HUES48 (cell line): ENCODE measurements at regions not wholly inside any gene's neighbourhood (a gene's known extent, or its start where the extent isn't known, plus 50 kb on each side); places are given as distances from the start of the nearest gene placed in this dataset.

Experiments used
- H3K27ac ChIP-seq: one replicate; pipeline ENCODE4 v1.7.0; 2013; ENCODE audit warnings: low read depth, low read length, inconsistent platforms
- H3K27me3 ChIP-seq: 2 replicates; pipeline ENCODE4 v1.6.1; 2013; ENCODE audit warnings: mild to moderate bottlenecking, low read length; ENCODE audit not compliant: control insufficient read depth, insufficient read depth
- H3K36me3 ChIP-seq: 2 replicates; pipeline ENCODE4 v1.6.1; 2013; ENCODE audit warnings: low read length; ENCODE audit not compliant: control insufficient read depth, insufficient read depth
- H3K4me1 ChIP-seq: 2 replicates; pipeline ENCODE4 v1.6.1; 2013; ENCODE audit warnings: mild to moderate bottlenecking, low read length; ENCODE audit not compliant: control insufficient read depth, insufficient read depth
- H3K4me3 ChIP-seq: 2 replicates; pipeline ENCODE4 v1.5.1; 2013; ENCODE audit warnings: mild to moderate bottlenecking, low read depth, low read length
- H3K9ac ChIP-seq: 2 replicates; pipeline ENCODE4 v1.6.1; 2013; ENCODE audit warnings: mild to moderate bottlenecking, low read depth, low read length, moderate library complexity
- H3K9me3 ChIP-seq: 2 replicates; pipeline ENCODE4 v1.6.1; 2013; ENCODE audit warnings: low read length; ENCODE audit not compliant: control insufficient read depth, insufficient read depth

DNA sequence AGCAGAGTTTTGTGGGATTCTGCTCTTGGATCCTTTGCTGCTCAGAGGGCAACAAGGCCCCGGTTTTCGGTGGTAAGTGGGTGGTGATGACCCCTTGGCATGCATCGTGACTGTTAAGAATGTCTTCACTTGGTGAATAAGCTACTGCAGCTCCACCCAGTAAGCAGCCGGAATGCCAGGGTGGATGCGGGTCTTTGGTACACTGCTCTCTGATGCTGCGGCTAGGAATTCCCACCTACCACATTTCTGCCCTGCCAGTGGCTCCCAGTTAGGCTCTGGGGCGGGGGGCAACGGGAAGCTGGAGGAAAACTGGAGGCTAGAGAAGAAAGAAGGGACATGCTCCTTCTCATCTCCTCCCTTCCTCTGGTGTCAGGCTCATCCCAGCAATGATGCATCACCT is 180.4 kb upstream of the GALNT2 start:
- no peak overlapping the region for H3K27ac ChIP-seq
- H3K4me1 ChIP-seq = 0 out of 2 replicates have a peak, but pooled peaks cover 3% of the 10 kb centered on the region
- no peaks in the 10 kb centered on the region for H3K36me3 ChIP-seq
- H3K4me3 ChIP-seq = no peak overlapping the region
- no peaks in the 10 kb centered on the region for H3K27me3 ChIP-seq
- H3K9me3 ChIP-seq = no peaks in the 10 kb centered on the region
- no peak overlapping the region for H3K9ac ChIP-seq

DNA sequence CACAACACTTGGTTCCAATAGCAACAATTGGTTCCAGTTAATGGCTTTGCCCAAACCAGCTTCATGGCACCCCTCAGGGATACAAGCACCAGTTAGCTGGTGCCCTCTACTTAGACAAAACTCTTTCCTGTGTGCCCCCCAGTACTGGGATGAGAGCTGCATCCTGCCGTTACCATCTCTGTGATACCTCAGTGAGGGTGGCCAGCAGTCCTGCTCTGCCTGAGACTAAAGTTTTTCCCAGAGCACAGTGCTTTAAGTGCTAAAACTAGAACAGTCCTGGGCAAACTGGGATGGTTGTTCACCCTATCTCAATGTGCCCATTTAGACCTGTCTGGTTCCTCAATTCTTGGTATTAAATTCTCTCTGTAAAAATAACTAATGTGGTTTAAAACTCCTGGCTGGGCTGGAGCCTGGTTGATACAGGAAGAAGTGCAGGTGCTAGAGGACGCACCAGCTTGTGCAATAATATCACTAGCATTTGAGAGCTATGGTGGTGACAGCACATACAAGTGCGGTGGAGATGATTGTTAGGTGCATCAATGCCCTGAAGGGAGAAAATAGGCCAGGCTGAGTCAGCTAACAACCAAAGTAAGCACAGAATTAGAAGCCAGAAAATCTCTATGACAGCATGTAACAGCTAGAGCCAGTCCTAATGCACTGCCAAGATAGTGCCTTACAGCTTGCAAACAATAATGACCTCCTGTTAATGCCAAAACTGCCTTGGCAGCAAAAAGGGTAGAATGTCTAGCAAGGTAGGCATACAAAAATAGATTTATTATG is 179.8 kb upstream of the GALNT2 start:
- no peak overlapping the region for H3K27ac ChIP-seq
- no peaks in the 10 kb centered on the region for H3K9me3 ChIP-seq
- H3K27me3 ChIP-seq = no peaks in the 10 kb centered on the region
- no peak overlapping the region for H3K4me3 ChIP-seq
- no peak overlapping the region for H3K9ac ChIP-seq
- 0 out of 2 replicates have a peak, but pooled peaks cover 3% of the 10 kb centered on the region for H3K4me1 ChIP-seq
- no peaks in the 10 kb centered on the region for H3K36me3 ChIP-seq

DNA sequence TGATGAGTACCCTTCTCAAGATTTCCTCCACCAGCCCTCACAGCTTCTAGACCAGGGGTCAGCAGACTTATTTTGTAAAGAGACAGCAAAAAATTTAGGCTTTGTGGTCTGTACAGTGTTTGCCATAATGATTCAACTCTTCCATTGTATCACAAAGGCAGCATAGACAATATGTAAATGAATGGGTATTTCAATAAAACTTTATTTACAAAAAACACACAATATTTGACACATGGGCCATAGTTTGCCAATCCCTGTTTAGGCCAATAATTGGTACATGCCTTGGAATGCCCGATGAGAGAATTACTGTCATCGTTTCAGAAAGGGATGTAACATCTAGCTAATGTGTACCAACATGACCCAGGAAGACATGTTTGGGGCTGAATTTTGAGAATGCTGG is 178.9 kb upstream of the GALNT2 start:
- no peaks in the 10 kb centered on the region for H3K27me3 ChIP-seq

DNA sequence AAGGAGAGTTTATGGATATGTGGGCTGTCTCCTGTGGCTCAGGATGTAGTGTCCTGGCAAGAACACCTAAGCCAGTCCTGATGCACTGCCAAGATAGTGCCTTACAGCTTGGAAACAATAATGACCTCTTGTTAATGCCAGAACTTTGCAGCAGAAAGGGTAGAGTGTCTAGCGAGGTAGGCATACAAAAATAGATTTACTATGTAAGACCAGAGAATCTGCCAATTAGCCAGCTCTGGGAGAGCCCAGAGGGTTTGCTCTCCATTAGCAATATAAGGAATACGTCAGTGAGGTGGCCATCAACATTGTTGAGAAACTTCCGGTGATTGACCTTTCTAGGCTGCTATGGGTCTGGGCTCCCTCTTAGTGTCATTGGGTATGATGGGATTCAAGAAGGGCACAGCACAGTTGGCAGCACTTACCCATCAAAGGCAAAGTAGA is 178.5 kb upstream of the GALNT2 start:
- H3K9me3 ChIP-seq = no peaks in the 10 kb centered on the region
- no peak overlapping the region for H3K9ac ChIP-seq
- no peak overlapping the region for H3K4me3 ChIP-seq
- no peaks in the 10 kb centered on the region for H3K4me1 ChIP-seq
- H3K36me3 ChIP-seq = no peaks in the 10 kb centered on the region
- no peak overlapping the region for H3K27ac ChIP-seq
- no peaks in the 10 kb centered on the region for H3K27me3 ChIP-seq

More for the DNA sequence above, 178.9 kb upstream of the GALNT2 start:
- H3K9me3 ChIP-seq = no peaks in the 10 kb centered on the region
- no peak overlapping the region for H3K4me3 ChIP-seq
- H3K9ac ChIP-seq = no peak overlapping the region
- H3K4me1 ChIP-seq = 0 out of 2 replicates have a peak, but pooled peaks cover 2% of the 10 kb centered on the region
- H3K27ac ChIP-seq = no peak overlapping the region
- no peaks in the 10 kb centered on the region for H3K36me3 ChIP-seq

DNA sequence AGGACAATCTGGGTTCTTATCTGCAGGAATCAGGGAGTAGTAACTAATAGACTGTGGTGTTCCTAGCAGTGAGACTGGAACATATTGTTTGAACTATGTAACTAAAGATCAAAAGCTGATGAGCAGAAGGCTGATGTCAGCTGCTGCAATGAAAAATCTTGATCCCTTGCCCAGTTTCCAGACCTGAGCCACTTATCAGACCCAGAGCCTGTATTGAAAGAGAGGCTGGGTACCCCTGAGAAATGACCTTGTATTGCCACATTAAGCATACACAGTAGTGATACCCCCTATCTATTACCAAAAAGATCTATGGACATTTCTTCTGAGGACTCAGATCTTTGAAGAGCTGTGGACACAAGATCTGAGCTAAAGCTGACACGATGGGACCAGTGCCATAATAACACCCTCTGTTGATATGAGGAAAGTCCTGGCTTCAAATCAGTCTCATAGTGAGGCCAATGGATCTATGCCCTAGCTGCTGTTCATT is 178.0 kb upstream of the GALNT2 start:
- Histone ChIP-seq H3K4me3 (no peak overlapping the region), H3K9ac (no peak overlapping the region), H3K27ac (no peak overlapping the region), H3K4me1 (no peaks in the 10 kb centered on the region), H3K9me3 (no peaks in the 10 kb centered on the region), H3K36me3 (no peaks in the 10 kb centered on the region), H3K27me3 (no peaks in the 10 kb centered on the region)

DNA sequence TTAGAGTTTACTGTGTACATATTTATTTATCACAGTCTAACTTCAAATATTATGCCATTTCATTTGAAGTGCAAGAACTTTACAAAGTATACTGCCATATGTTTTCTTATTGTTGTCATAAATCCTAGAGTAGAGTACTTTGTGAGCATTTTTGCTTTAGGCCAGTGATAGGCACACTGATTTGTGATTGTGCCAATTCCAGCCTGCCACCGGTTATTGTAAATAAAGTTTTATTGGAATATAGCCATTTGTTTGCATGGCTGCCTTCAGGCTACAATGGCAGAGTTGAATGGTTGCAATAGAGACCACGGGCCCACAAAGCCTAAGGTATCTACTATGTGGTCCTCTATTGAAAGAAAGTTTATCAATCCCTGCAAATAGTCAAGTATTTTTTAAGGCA is 175.8 kb upstream of the GALNT2 start:
- Histone ChIP-seq H3K4me3 (no peak overlapping the region), H3K27ac (no peak overlapping the region), H3K9me3 (no peaks in the 10 kb centered on the region), H3K9ac (no peak overlapping the region), H3K4me1 (no peaks in the 10 kb centered on the region), H3K27me3 (no peaks in the 10 kb centered on the region), H3K36me3 (no peaks in the 10 kb centered on the region)

DNA sequence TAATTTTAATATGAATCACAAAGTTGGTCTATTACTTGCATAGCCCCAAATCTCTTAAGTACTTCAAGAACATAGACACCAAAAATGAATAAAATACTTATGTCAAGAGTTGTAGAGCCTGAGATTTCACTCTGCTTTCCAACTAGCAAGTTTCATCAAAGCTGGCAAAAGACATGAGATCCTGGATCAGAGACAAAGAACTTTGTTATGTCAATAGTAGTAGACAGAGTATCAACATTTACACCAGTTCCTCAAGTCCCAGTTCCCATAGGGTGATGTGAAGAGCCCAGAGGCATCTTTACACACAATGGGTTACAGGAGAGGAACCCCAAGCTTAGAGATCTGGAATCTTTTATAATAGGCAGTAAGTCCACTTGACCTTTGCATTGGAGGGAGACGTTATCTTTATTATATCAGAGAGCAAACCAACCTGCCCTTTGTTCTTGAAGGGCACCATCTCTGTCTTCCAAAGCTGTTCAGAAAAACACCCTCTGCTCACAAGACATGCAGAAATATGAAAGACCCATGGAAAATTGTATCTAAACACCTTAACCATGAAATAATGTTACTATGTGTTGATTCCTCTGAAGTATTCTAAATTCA is 174.4 kb upstream of the GALNT2 start:
- H3K4me3 ChIP-seq = no peak overlapping the region
- H3K27me3 ChIP-seq = no peaks in the 10 kb centered on the region
- no peaks in the 10 kb centered on the region for H3K9me3 ChIP-seq
- H3K9ac ChIP-seq = no peak overlapping the region
- H3K4me1 ChIP-seq = no peaks in the 10 kb centered on the region
- H3K27ac ChIP-seq = no peak overlapping the region
- H3K36me3 ChIP-seq = no peaks in the 10 kb centered on the region

DNA sequence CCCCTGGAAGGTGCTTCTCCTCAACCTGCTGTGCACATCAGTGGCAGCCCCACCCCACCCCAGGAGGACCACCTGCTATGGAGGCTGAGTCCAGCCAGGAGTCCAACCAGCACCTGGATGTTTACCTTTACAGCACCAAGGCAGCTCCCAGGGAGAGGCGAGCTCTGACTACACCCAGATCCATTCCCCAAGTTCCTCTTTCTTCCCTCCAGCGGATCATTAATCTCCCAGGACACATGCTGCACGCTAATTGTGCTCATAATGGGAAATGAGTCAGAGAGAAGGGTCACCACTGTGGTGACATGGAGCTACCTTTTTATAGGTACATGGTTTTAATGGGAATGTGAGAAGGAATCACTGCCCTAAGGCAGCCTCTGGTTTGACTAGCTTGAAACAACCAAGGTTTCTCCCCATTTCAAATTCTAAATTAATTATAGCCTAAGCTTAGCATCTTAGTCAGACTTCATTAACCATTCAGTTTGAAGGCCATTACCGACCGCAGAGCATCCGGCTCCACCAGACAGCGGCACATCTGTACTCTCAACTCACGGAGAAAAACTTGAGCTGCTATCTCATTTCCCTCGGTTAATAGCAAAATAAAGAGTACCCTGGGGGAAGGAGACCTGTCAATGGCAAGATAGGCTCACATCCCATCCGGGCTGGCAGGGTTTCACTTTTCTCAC is 173.1 kb upstream of the GALNT2 start:
- H3K4me1 ChIP-seq = no peaks in the 10 kb centered on the region
- H3K4me3 ChIP-seq = no peak overlapping the region

DNA sequence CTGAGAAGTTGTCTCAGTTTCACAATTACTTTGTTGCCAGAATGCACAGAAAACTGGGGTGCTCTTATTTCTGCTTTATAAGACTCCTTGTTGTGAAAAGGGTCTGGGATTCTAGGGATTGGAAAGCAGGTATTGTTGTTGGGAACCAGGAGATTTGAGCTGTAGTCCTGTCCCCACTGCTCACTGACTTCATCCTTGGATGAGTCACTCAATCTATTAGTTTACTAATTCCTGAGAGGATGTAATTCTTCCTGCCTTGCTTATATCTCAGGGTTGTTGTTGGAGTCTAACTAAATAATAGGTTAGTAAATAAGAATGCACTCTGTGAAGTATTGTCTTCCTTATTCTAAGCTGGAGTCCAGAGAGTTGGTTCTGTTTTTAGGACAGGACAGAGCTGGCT is 172.5 kb upstream of the GALNT2 start:
- no peaks in the 10 kb centered on the region for H3K27me3 ChIP-seq
- no peak overlapping the region for H3K9ac ChIP-seq
- H3K36me3 ChIP-seq = no peaks in the 10 kb centered on the region
- no peaks in the 10 kb centered on the region for H3K4me1 ChIP-seq
- H3K27ac ChIP-seq = no peak overlapping the region
- H3K4me3 ChIP-seq = no peak overlapping the region
- no peaks in the 10 kb centered on the region for H3K9me3 ChIP-seq

More for the DNA sequence above, 173.1 kb upstream of the GALNT2 start:
- no peaks in the 10 kb centered on the region for H3K27me3 ChIP-seq
- H3K27ac ChIP-seq = no peak overlapping the region
- H3K36me3 ChIP-seq = no peaks in the 10 kb centered on the region
- no peaks in the 10 kb centered on the region for H3K9me3 ChIP-seq
- H3K9ac ChIP-seq = no peak overlapping the region

DNA sequence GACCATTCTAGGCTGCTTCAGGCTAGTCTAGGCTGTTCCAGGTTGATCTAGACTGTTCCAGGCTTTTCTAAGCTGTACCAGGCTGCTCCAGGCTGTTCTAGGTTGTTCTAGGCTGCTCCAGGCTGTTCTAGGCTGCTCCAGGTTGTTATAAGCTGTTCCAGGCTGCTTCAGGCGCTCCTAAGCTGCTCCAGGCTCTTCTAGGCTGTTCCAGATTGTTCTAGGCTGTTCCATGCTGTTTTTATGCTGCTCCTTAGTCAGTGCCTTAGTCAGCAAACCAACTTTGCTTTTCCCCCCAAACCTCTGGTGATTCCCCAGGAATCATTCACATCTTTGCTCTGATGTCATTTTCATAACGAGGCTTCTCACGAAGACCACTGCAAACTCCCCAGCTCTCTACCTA is 171.4 kb upstream of the GALNT2 start:
- Histone ChIP-seq H3K9me3 (no peaks in the 10 kb centered on the region), H3K4me1 (no peaks in the 10 kb centered on the region), H3K36me3 (no peaks in the 10 kb centered on the region), H3K9ac (no peak overlapping the region), H3K27ac (no peak overlapping the region), H3K4me3 (no peak overlapping the region), H3K27me3 (no peaks in the 10 kb centered on the region)

DNA sequence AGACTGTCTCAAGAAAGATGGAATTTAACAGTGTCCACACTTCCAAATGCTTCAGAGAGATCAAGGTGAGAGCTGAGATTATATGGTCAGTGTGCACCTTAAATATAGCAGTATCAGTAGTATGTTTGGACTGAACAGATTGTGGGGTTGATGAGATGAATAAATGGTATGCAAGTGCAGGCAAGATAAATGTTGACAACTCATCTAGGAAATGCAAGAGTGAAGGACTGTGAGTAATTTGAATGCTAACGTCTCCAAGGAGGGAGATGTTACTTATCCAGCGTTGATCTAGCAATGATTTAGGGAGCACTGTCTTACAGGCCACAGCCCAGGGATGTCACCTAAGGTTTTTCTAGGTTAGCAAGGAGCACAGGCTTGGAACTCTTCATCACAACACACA is 170.7 kb upstream of the GALNT2 start:
- H3K4me1 ChIP-seq = no peaks in the 10 kb centered on the region
- H3K4me3 ChIP-seq = no peak overlapping the region
- no peak overlapping the region for H3K27ac ChIP-seq
- H3K9me3 ChIP-seq = no peaks in the 10 kb centered on the region
- no peak overlapping the region for H3K9ac ChIP-seq
- H3K36me3 ChIP-seq = no peaks in the 10 kb centered on the region
- no peaks in the 10 kb centered on the region for H3K27me3 ChIP-seq
